H9 (cell line): ENCODE measurements at regions not wholly inside any gene's neighbourhood (a gene's known extent, or its start where the extent isn't known, plus 50 kb on each side); places are given as distances from the start of the nearest gene placed in this dataset.

Experiments used
- DNase-seq: peaks from one replicate; pipeline ENCODE4 v3.0.0-alpha.2; 2017
- H2AFZ ChIP-seq: one replicate; pipeline ENCODE4 v1.6.1; 2013; ENCODE audit warnings: mild to moderate bottlenecking, low read length, control low read depth, moderate library complexity
- H2AK5ac ChIP-seq: 2 replicates; pipeline ENCODE4 v1.6.1; 2013; ENCODE audit warnings: low read length, control low read depth, mixed read lengths; ENCODE audit not compliant: insufficient read length
- H2BK120ac ChIP-seq: one replicate; pipeline ENCODE4 v1.6.1; 2013; ENCODE audit warnings: low read depth, mild to moderate bottlenecking, low read length, control low read depth, inconsistent platforms; ENCODE audit not compliant: poor library complexity, severe bottlenecking
- H2BK12ac ChIP-seq: 2 replicates; pipeline ENCODE4 v1.6.1; 2013; ENCODE audit warnings: low read length, control low read depth, mixed read lengths, low read depth; ENCODE audit not compliant: insufficient read length
- H2BK15ac ChIP-seq: 2 replicates; pipeline ENCODE4 v1.6.1; 2013; ENCODE audit warnings: low read depth, low read length, control low read depth
- H2BK20ac ChIP-seq: one replicate; pipeline ENCODE4 v1.6.1; 2013; ENCODE audit warnings: low read depth, mild to moderate bottlenecking, low read length, control low read depth, inconsistent platforms; ENCODE audit not compliant: poor library complexity, severe bottlenecking
- H2BK5ac ChIP-seq: 2 replicates; pipeline ENCODE4 v1.6.1; 2013; ENCODE audit warnings: low read length, control low read depth, mixed read lengths; ENCODE audit not compliant: insufficient read length
- H3K14ac ChIP-seq: 2 replicates; pipeline ENCODE4 v1.6.1; 2013; ENCODE audit warnings: low read length, control low read depth; ENCODE audit not compliant: insufficient read depth
- H3K18ac ChIP-seq: 2 replicates; pipeline ENCODE4 v1.6.1; 2013; ENCODE audit warnings: low read depth, mild to moderate bottlenecking, mixed read lengths, low read length, control low read depth; ENCODE audit not compliant: insufficient read length
- H3K23ac ChIP-seq: 2 replicates; pipeline ENCODE4 v1.6.1; 2013; ENCODE audit warnings: low read length, control low read depth, mixed read lengths, low read depth; ENCODE audit not compliant: insufficient read length
- H3K23me2 ChIP-seq: 2 replicates; pipeline ENCODE4 v1.6.1; 2013; ENCODE audit warnings: low read depth, mild to moderate bottlenecking, mixed read lengths, low read length, control low read depth; ENCODE audit not compliant: insufficient read length, poor library complexity, severe bottlenecking
- H3K27ac ChIP-seq: 2 replicates; pipeline ENCODE4 v1.5.1; 2013; ENCODE audit warnings: low read length, control low read depth, mixed read lengths, low read depth; ENCODE audit not compliant: insufficient read length
- H3K27me3 ChIP-seq: 2 replicates; pipeline ENCODE4 v1.6.1; 2013; ENCODE audit warnings: low read length, control low read depth, inconsistent platforms; ENCODE audit not compliant: insufficient read depth
- H3K4ac ChIP-seq: 2 replicates; pipeline ENCODE4 v1.6.1; 2013; ENCODE audit warnings: low read depth, mild to moderate bottlenecking, control low read depth, inconsistent platforms, low read length, moderate library complexity
- H3K4me1 ChIP-seq: 2 replicates; pipeline ENCODE4 v1.6.1; 2013; ENCODE audit warnings: low read length, control low read depth, inconsistent platforms; ENCODE audit not compliant: insufficient read depth
- H3K4me2 ChIP-seq: 2 replicates; pipeline ENCODE4 v1.6.1; 2013; ENCODE audit warnings: low read length, control low read depth, mixed read lengths; ENCODE audit not compliant: insufficient read length, insufficient read depth
- H3K56ac ChIP-seq: 2 replicates; pipeline ENCODE4 v1.6.1; 2013; ENCODE audit warnings: low read depth, mild to moderate bottlenecking, mixed read lengths, low read length, control low read depth; ENCODE audit not compliant: insufficient read length
- H3K79me1 ChIP-seq: 2 replicates; pipeline ENCODE4 v1.6.1; 2013; ENCODE audit warnings: low read depth, mild to moderate bottlenecking, moderate library complexity, low read length, control low read depth, inconsistent platforms; ENCODE audit not compliant: insufficient read depth, poor library complexity, severe bottlenecking
- H3K79me2 ChIP-seq: 2 replicates; pipeline ENCODE4 v1.6.1; 2013; ENCODE audit warnings: low read length, control low read depth, inconsistent platforms; ENCODE audit not compliant: insufficient read depth
- H3K9ac ChIP-seq: 2 replicates; pipeline ENCODE4 v1.6.1; 2013; ENCODE audit warnings: low read length, control low read depth, mixed read lengths; ENCODE audit not compliant: insufficient read length; ENCODE audit errors: extremely low read depth
- H3K9me3 ChIP-seq: one replicate; pipeline ENCODE4 v1.6.1; 2013; ENCODE audit warnings: low read depth, low read length, inconsistent platforms; ENCODE audit not compliant: control insufficient read depth
- H3T11ph ChIP-seq: one replicate; pipeline ENCODE4 v1.6.1; 2013; ENCODE audit warnings: mild to moderate bottlenecking, low read length, control low read depth, inconsistent platforms
- H4K20me1 ChIP-seq: one replicate; pipeline ENCODE4 v1.6.1; 2013; ENCODE audit not compliant: control insufficient read depth, insufficient read length, insufficient read depth
- H4K5ac ChIP-seq: 2 replicates; pipeline ENCODE4 v1.6.1; 2013; ENCODE audit warnings: low read depth, mild to moderate bottlenecking, mixed read lengths, low read length, control low read depth; ENCODE audit not compliant: insufficient read length
- H4K8ac ChIP-seq: replicated peaks from 2 replicates; pipeline ENCODE4 v1.6.1; 2013; ENCODE audit warnings: low read length, control low read depth, mixed read lengths, low read depth; ENCODE audit not compliant: insufficient read length
- H4K91ac ChIP-seq: 2 replicates; pipeline ENCODE4 v1.6.1; 2013; ENCODE audit warnings: low read depth, mild to moderate bottlenecking, moderate library complexity, mixed read lengths, low read length, control low read depth; ENCODE audit not compliant: insufficient read length
- H3K27ac Mint-ChIP-seq, 3 experiments: 2 replicates in 2 of 3; 3 replicates in 1 of 3; pipeline ENCODE4 v1.8.0; 2020 to 2021; ENCODE audit warnings: mixed read lengths in 3 of 3, mild to moderate bottlenecking in 1 of 3, moderate library complexity in 1 of 3
- H3K27me3 Mint-ChIP-seq: 2 replicates; pipeline ENCODE4 v1.8.0; 2021; ENCODE audit warnings: low read depth, mild to moderate bottlenecking, moderate library complexity, mixed read lengths
- H3K36me3 Mint-ChIP-seq, 3 experiments: 2 replicates in 2 of 3; 3 replicates in 1 of 3; pipeline ENCODE4 v1.8.0; 2020 to 2021; ENCODE audit warnings: low read depth in 3 of 3, mixed read lengths in 3 of 3; ENCODE audit not compliant: insufficient read depth in 1 of 3
- H3K4me1 Mint-ChIP-seq, 2 experiments: 2 replicates each; pipeline ENCODE4 v1.8.0; 2020; ENCODE audit warnings: mixed read lengths in 2 of 2
- H3K4me3 Mint-ChIP-seq, 2 experiments: 2 replicates in 1 of 2; 3 replicates in 1 of 2; pipeline ENCODE4 v1.8.0; 2020 to 2021; ENCODE audit warnings: mild to moderate bottlenecking in 2 of 2, mixed read lengths in 2 of 2, moderate library complexity in 1 of 2
- H3K9me3 Mint-ChIP-seq, 2 experiments: 2 replicates in 1 of 2; 3 replicates in 1 of 2; pipeline ENCODE4 v1.8.0; 2020; ENCODE audit warnings: mild to moderate bottlenecking in 2 of 2, mixed read lengths in 2 of 2, moderate library complexity in 1 of 2
- CTCF ChIP-seq: fragments of 200-600 bp; sonication (generic); conservative IDR thresholded peaks from 3 replicates; pipeline ENCODE4 v1.8.0; 2021; ENCODE audit warnings: antibody characterized with exemption, mild to moderate bottlenecking
- WGBS: extraction: QIAGEN DNeasy Blood & Tissue Kit; methylation state at CpG from one replicate; pipeline ENCODE4 v1.1.7; 2013; ENCODE audit warnings: missing lambda C conversion rate, low lambda C conversion rate, mixed read lengths; ENCODE audit not compliant: insufficient read length; ENCODE audit errors: extremely low coverage; 5-methylcytosine and 5-hydroxymethylcytosine counted together

GRCh38 chr1:148334339-148335130 lies 148.6 kb downstream of the PPIAL4G start:
- no peaks in the 10 kb centered on the region for H4K20me1 ChIP-seq
- H2BK120ac ChIP-seq: peak overlapping the region; percentile 85
- no peaks in the 10 kb centered on the region for H3K27me3 ChIP-seq
- H3K27ac ChIP-seq: peak overlapping the region; percentile 89
- peak overlapping the region; percentile 36 for H4K8ac ChIP-seq
- peak overlapping the region; percentile 59 for H3K4me2 ChIP-seq
- no peak overlapping the region for H2AFZ ChIP-seq
- peak overlapping the region; percentile 77 for H3K56ac ChIP-seq
- no peaks in the 10 kb centered on the region for H3K79me1 ChIP-seq
- H3K23ac ChIP-seq: no peak overlapping the region
- H2BK12ac ChIP-seq: no peak overlapping the region
- no peak overlapping the region for H2BK20ac ChIP-seq
- H3K23me2 ChIP-seq: peaks cover 13% of the 10 kb centered on the region
- H3K18ac ChIP-seq: peak overlapping the region; percentile 95
- Mint-ChIP-seq H3K27ac (peak overlapping the region; percentile 100), H3K4me1 (peaks cover 30 to 31% of the 10 kb centered on the region in 2 experiments), H3K27me3 (no peaks in the 10 kb centered on the region), H3K9me3 (peaks cover 7 to 14% of the 10 kb centered on the region in 2 experiments), H3K36me3 (peaks cover 2 to 16% (median 2%) of the 10 kb centered on the region in 3 experiments; a peak in 6 of 7 replicates), H3K4me3 (peak overlapping the region; percentile 83 to 93)
- H3K4me1 ChIP-seq: no peaks in the 10 kb centered on the region; the same call in 1 of the 2 replicates
- peak overlapping the region; percentile 98 for H2BK5ac ChIP-seq
- DNase-seq: peak; percentile 97
- H4K5ac ChIP-seq: peak overlapping the region; percentile 92
- no peaks in the 10 kb centered on the region for H3K9me3 ChIP-seq
- H2BK15ac ChIP-seq: no peak overlapping the region
- no CpG with 5 or more reads among the region's 33 CpGs for WGBS
- peak overlapping the region; percentile 23 for H4K91ac ChIP-seq
- H3K4ac ChIP-seq: no peak overlapping the region; the same call in 1 of the 2 replicates
- peak overlapping the region; percentile 92 for H3K9ac ChIP-seq
- no peak overlapping the region for H2AK5ac ChIP-seq
- no peaks in the 10 kb centered on the region for H3K79me2 ChIP-seq
- peak overlapping the region; percentile 83 for H3T11ph ChIP-seq
- no peak for TF ChIP-seq CTCF
- H3K14ac ChIP-seq: peak overlapping the region; percentile 97
